Neural cell (in vitro differentiated cells): ENCODE measurements at regions not wholly inside any gene's neighbourhood (a gene's known extent, or its start where the extent isn't known, plus 50 kb on each side); places are given as distances from the start of the nearest gene placed in this dataset.

Experiments
- CTCF ChIP-seq: fragments of 450-650 bp; IDR thresholded peaks from 2 replicates; pipeline ENCODE4 v1.5.1; 2014; ENCODE audit warnings: antibody characterized with exemption, mild to moderate bottlenecking, moderate library complexity; ENCODE audit not compliant: poor library complexity, severe bottlenecking
- EZH2 ChIP-seq: fragments of 200-600, 300-800 bp; shearing (Covaris generic), sonication (generic); IDR thresholded peaks from 2 replicates; pipeline ENCODE4 v1.6.1; 2014; ENCODE audit warnings: antibody characterized with exemption, low read length, borderline replicate concordance, mild to moderate bottlenecking; ENCODE audit not compliant: insufficient read depth, poor library complexity, severe bottlenecking
- MXI1 ChIP-seq: fragments of 450-650 bp; conservative IDR thresholded peaks from 2 replicates; pipeline ENCODE4 v1.6.1; 2014; ENCODE audit warnings: antibody characterized with exemption, mild to moderate bottlenecking; ENCODE audit not compliant: poor library complexity, severe bottlenecking

GRCh38 chr2:120439637-120440384, 93.9 kb downstream of the INHBB start:
- TF ChIP-seq CTCF, result no peak
- TF ChIP-seq EZH2, result no peak
- TF ChIP-seq MXI1, result no peak
